LNCAP (cell line): ENCODE measurements at regions not wholly inside any gene's neighbourhood (a gene's known extent, or its start where the extent isn't known, plus 50 kb on each side); places are given as distances from the start of the nearest gene placed in this dataset.

ENCODE experiments used
- CTCF ChIP-seq: fragments of 450-650 bp; IDR thresholded peaks from 2 replicates; pipeline ENCODE4 v1.5.1; 2017; ENCODE audit warnings: mild to moderate bottlenecking

DNA sequence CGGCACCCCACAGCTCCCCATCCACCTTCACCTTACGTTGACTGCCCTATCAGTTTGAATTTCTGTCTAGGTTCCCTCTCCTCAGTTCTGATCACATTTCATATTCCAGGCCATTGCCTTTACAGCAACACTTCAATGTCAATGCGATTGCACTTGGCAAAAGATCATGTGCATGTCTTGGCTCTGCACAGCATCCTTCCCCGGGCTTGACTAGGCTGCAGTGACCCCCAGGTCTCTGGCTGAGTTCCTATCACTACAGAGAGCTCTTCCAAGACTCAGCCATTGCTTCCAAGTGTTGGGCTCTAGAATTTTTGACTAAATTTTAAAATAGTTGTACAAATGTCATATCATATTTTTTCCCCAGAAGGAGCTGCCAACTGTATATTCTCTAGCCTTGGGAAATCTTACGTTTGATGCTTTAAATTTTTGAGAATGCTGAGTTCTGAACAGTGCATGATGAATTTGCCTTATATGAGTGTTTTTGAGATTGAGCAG is 103.8 kb upstream of the NEDD4L start:
- TF ChIP-seq CTCF: no peak

DNA sequence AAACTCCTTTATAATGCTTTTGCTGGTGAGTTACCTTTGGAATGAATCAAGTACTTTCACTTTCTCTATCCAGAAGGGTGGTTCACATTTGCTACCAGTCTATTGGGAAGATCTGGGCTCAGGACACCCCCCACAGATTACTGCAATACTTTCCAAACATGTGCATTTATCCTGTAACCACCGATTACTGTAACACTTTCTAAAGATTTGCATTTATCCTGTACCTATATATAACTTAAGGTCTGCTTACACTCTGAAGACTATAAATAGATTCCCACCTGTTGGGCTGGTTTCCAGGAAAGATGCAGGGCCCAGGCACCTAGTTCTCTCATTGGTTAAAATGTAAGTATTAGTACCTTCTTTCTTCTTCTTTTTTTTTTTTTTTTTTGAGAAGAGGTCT is 113.0 kb upstream of the NEDD4L start:
- TF ChIP-seq CTCF: no peak

GRCh38 chr18:57930476-57930875 is 113.5 kb upstream of the NEDD4L start:
- TF ChIP-seq CTCF: no peak

DNA sequence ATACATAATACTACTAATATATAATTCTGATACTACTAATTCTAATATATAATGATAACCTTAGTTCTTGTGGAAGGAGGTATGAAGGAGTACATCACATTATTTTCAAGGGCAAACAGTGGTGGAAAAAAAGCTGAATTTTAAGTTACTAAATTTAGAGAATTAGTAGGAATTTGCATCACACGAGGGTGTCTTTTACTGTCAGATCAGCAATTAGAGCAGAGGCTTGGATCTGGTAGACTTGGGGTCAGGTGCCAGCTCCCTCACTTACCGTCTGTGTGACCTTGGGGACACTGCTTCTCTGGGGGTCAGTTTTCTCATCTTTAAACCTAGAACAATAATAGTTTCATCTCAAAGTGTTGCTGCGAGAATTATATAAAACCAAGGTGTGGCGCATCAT is 114.1 kb upstream of the NEDD4L start:
- no peak for TF ChIP-seq CTCF

DNA sequence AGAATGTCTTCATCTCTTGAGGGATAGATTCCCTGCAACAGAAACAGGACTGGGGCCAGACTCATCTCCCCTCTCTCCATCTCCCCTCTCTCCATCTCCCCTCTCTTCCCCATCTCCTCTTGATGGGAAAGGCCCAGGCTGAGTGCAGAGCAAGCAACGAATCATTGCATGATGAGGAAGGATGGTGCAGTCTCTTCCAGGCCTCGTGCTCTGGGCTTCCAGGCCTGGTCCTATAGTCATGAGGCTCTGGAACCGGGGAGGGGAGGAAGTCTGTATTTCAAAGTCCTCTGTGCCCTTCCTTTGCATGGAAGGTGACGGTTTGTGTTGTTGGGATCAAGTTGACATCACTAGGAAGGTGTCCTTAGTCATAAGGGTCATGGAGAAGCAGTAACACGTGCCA is 115.6 kb upstream of the NEDD4L start:
- TF ChIP-seq CTCF: no peak

DNA sequence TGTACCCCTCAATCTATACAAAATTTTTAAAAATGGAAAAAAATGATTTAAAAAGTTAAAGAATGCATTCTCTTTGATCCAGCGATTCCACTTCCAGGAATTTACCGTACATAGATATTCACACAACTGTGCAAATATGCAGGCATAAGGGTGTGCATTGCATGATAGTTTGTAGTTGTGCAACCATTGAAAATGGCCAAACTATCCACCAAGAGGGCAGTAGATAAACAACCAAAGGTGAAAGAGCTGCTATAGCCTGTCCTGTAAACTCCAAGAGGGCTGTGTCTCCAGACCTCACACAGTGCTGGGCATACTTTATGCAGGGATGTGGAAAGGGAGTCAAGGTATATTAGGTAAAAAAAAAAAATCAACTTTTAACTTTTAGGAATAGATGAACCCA is 116.5 kb upstream of the NEDD4L start:
- TF ChIP-seq CTCF: no peak

DNA sequence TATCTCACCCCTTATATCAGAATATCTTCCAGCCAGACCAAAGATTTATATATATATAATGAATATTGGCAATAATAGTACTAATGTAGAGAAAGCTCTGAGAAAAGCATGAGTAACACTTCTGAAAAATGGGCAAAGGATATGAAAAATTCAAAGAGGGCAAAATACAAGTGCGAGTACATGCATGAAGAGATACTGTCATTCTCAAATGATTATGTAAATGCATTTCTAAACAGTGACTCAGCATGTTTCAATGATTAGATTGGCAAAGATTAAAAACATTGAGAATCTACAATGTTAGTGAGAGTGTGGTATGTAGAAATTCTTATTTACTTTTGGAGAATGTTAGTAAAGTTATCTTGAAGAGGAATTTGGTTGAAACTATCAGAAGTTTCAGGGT is 118.3 kb upstream of the NEDD4L start:
- no peak for TF ChIP-seq CTCF

- no peak for TF ChIP-seq CTCF
Measured at GRCh38 chr18:57923611-57924010, 120.4 kb upstream of the NEDD4L start.
